Gastrocnemius medialis (tissue), 4 donors: ENCODE measurements at regions not wholly inside any gene's neighbourhood (a gene's known extent, or its start where the extent isn't known, plus 50 kb on each side); places are given as distances from the start of the nearest gene placed in this dataset.

ENCODE experiments used
- ATAC-seq, 2 donors: fragments of 150-250 bp; one replicate each; pipeline ENCODE4 v1.9.1; 2016
- DNase-seq, 2 donors: peaks; one replicate each; pipeline ENCODE4 v3.0.0-alpha.2; 2019
- H3K27ac ChIP-seq, 4 donors: fragments of 200-600 bp; sonication (generic); 1 replicate in 1 of 4; 2 replicates in 3 of 4; pipeline ENCODE4 v1.5.1; 2016 to 2018; ENCODE audit warnings: mild to moderate bottlenecking in 2 of 4, moderate library complexity in 1 of 4
- H3K27me3 ChIP-seq, 3 donors: fragments of 200-600 bp; sonication (generic) in 2 of 3; 1 replicate in 1 of 3; 2 replicates in 2 of 3; pipeline versions ENCODE4 v1.5.1 to v1.6.0; 2016 to 2019; ENCODE audit warnings: mild to moderate bottlenecking in 1 of 3, moderate library complexity in 1 of 3
- H3K36me3 ChIP-seq, 2 donors: fragments of 200-600 bp; sonication (generic) in 1 of 2; one replicate each; pipeline ENCODE4 v1.5.1; 2017 to 2018
- H3K4me1 ChIP-seq, 2 donors: fragments of 200-600 bp; sonication (generic) in 1 of 2; one replicate each; pipeline ENCODE4 v1.5.1; 2016 to 2017; ENCODE audit warnings: mild to moderate bottlenecking in 2 of 2
- H3K4me3 ChIP-seq, 4 donors: fragments of 200-600 bp; sonication (generic) in 3 of 4; 1 replicate in 1 of 4; 2 replicates in 3 of 4; pipeline ENCODE4 v1.5.1; 2016 to 2019; ENCODE audit warnings: mild to moderate bottlenecking in 2 of 4
- H3K9me3 ChIP-seq, 3 donors: fragments of 200-600 bp; sonication (generic) in 2 of 3; 1 replicate in 1 of 3; 2 replicates in 2 of 3; pipeline ENCODE4 v1.5.1; 2016 to 2019
- CTCF ChIP-seq, 5 experiments: fragments of 450-650 bp in 3 of 5; fragments of 200-600 bp in 2 of 5; sonication (generic) in 2 of 5; IDR thresholded peaks in 4 of 5; conservative IDR thresholded peaks in 1 of 5; 1 replicate in 4 of 5; 2 replicates in 1 of 5; pipeline ENCODE4 v1.5.1; 2016 to 2019; ENCODE audit warnings: antibody characterized with exemption in 5 of 5, mild to moderate bottlenecking in 3 of 5, moderate library complexity in 3 of 5
- POLR2A ChIP-seq, 2 donors: fragments of 450-650 bp; IDR thresholded peaks; one replicate each; pipeline ENCODE4 v1.6.1; 2017; ENCODE audit warnings: antibody characterized with exemption in 2 of 2, mild to moderate bottlenecking in 2 of 2, moderate library complexity in 2 of 2
- in situ Hi-C, 4 donors: fragments of 200-750 bp; cut with MboI; loops; one replicate each; pipeline versions ENCODE4 v1.15.0 to v1.8.0; 2017; ENCODE audit warnings: low sequenced_read_pairs in 4 of 4
- intact Hi-C: fragments of 100-400 bp; cut with DNase I; formaldehyde crosslinking; loops from one replicate; pipeline ENCODE4 v1.15.1; 2023; ENCODE audit warnings: low total_unique reads

GRCh38 chr10:22875581-22875980 is 52.3 kb upstream of the ARMC3 start:
- no peak overlapping the region for H3K4me3 ChIP-seq
- in situ Hi-C loops, result no loop called here
- H3K27ac ChIP-seq, result no peak overlapping the region
- no peaks in the 10 kb centered on the region for H3K4me1 ChIP-seq
- intact Hi-C loops, result no loop called here
- TF ChIP-seq CTCF (IDR thresholded peaks at IDR 0.05 in 4 of 5, conservative IDR thresholded peaks at IDR 0.05 in 1 of 5) (no peak), POLR2A (IDR thresholded peaks at IDR 0.05) (no peak)
- ATAC-seq (no peak), DNase-seq (no peak)
- no peaks in the 10 kb centered on the region for H3K27me3 ChIP-seq
- no peaks in the 10 kb centered on the region for H3K36me3 ChIP-seq
- H3K9me3 ChIP-seq, result no peaks in the 10 kb centered on the region

- TF ChIP-seq POLR2A (IDR thresholded peaks at IDR 0.05) (no peak), CTCF (IDR thresholded peaks at IDR 0.05 in 4 of 5, conservative IDR thresholded peaks at IDR 0.05 in 1 of 5) (no peak)
- no peaks in the 10 kb centered on the region for H3K9me3 ChIP-seq
- H3K4me3 ChIP-seq, result no peak overlapping the region
- intact Hi-C loops, result no loop called here
- in situ Hi-C loops, result no loop called here
- no peak for DNase-seq
- ATAC-seq, result no peak
- no peaks in the 10 kb centered on the region for H3K4me1 ChIP-seq
- H3K27ac ChIP-seq, result no peak overlapping the region
- H3K36me3 ChIP-seq, result no peaks in the 10 kb centered on the region
- no peaks in the 10 kb centered on the region for H3K27me3 ChIP-seq
Measured at GRCh38 chr10:22874189-22874854, 53.5 kb upstream of the ARMC3 start.

- Histone ChIP-seq H3K27ac (no peak overlapping the region), H3K36me3 (no peaks in the 10 kb centered on the region), H3K4me1 (no peaks in the 10 kb centered on the region), H3K4me3 (no peak overlapping the region), H3K9me3 (no peaks in the 10 kb centered on the region), H3K27me3 (no peaks in the 10 kb centered on the region)
- no peak for TF ChIP-seq POLR2A (IDR thresholded peaks at IDR 0.05)
- TF ChIP-seq CTCF (IDR thresholded peaks at IDR 0.05 in 4 of 5, conservative IDR thresholded peaks at IDR 0.05 in 1 of 5), result no peak
- no peak for ATAC-seq
- no peak for DNase-seq
- intact Hi-C loops, result no loop called here
- in situ Hi-C loops, result no loop called here
Measured at GRCh38 chr10:22856444-22857074, 71.3 kb upstream of the ARMC3 start.

- intact Hi-C loops, result no loop called here
- H3K4me3 ChIP-seq, result no peak overlapping the region
- TF ChIP-seq POLR2A (IDR thresholded peaks at IDR 0.05), result no peak
- TF ChIP-seq CTCF (IDR thresholded peaks at IDR 0.05 in 4 of 5, conservative IDR thresholded peaks at IDR 0.05 in 1 of 5), result no peak
- no peaks in the 10 kb centered on the region for H3K36me3 ChIP-seq
- H3K27me3 ChIP-seq, result no peaks in the 10 kb centered on the region
- in situ Hi-C loops, result no loop called here
- no peak for DNase-seq
- H3K4me1 ChIP-seq, result peaks cover 2 to 3% of the 10 kb centered on the region in 2 donors
- no peak overlapping the region for H3K27ac ChIP-seq
- no peaks in the 10 kb centered on the region for H3K9me3 ChIP-seq
- ATAC-seq, result no peak
Measured at GRCh38 chr10:22854935-22855421, 72.9 kb upstream of the ARMC3 start.
